H9 (cell line): ENCODE measurements at regions not wholly inside any gene's neighbourhood (a gene's known extent, or its start where the extent isn't known, plus 50 kb on each side); places are given as distances from the start of the nearest gene placed in this dataset.

ENCODE experiments used
- DNase-seq: peaks from one replicate; pipeline ENCODE4 v3.0.0-alpha.2; 2017
- H2AFZ ChIP-seq: one replicate; pipeline ENCODE4 v1.6.1; 2013; ENCODE audit warnings: mild to moderate bottlenecking, low read length, control low read depth, moderate library complexity
- H2AK5ac ChIP-seq: 2 replicates; pipeline ENCODE4 v1.6.1; 2013; ENCODE audit warnings: low read length, control low read depth, mixed read lengths; ENCODE audit not compliant: insufficient read length
- H2BK120ac ChIP-seq: one replicate; pipeline ENCODE4 v1.6.1; 2013; ENCODE audit warnings: low read depth, mild to moderate bottlenecking, low read length, control low read depth, inconsistent platforms; ENCODE audit not compliant: poor library complexity, severe bottlenecking
- H2BK12ac ChIP-seq: 2 replicates; pipeline ENCODE4 v1.6.1; 2013; ENCODE audit warnings: low read length, control low read depth, mixed read lengths, low read depth; ENCODE audit not compliant: insufficient read length
- H2BK15ac ChIP-seq: 2 replicates; pipeline ENCODE4 v1.6.1; 2013; ENCODE audit warnings: low read depth, low read length, control low read depth
- H2BK20ac ChIP-seq: one replicate; pipeline ENCODE4 v1.6.1; 2013; ENCODE audit warnings: low read depth, mild to moderate bottlenecking, low read length, control low read depth, inconsistent platforms; ENCODE audit not compliant: poor library complexity, severe bottlenecking
- H2BK5ac ChIP-seq: 2 replicates; pipeline ENCODE4 v1.6.1; 2013; ENCODE audit warnings: low read length, control low read depth, mixed read lengths; ENCODE audit not compliant: insufficient read length
- H3K14ac ChIP-seq: 2 replicates; pipeline ENCODE4 v1.6.1; 2013; ENCODE audit warnings: low read length, control low read depth; ENCODE audit not compliant: insufficient read depth
- H3K18ac ChIP-seq: 2 replicates; pipeline ENCODE4 v1.6.1; 2013; ENCODE audit warnings: low read depth, mild to moderate bottlenecking, mixed read lengths, low read length, control low read depth; ENCODE audit not compliant: insufficient read length
- H3K23ac ChIP-seq: 2 replicates; pipeline ENCODE4 v1.6.1; 2013; ENCODE audit warnings: low read length, control low read depth, mixed read lengths, low read depth; ENCODE audit not compliant: insufficient read length
- H3K23me2 ChIP-seq: 2 replicates; pipeline ENCODE4 v1.6.1; 2013; ENCODE audit warnings: low read depth, mild to moderate bottlenecking, mixed read lengths, low read length, control low read depth; ENCODE audit not compliant: insufficient read length, poor library complexity, severe bottlenecking
- H3K27ac ChIP-seq: 2 replicates; pipeline ENCODE4 v1.5.1; 2013; ENCODE audit warnings: low read length, control low read depth, mixed read lengths, low read depth; ENCODE audit not compliant: insufficient read length
- H3K27me3 ChIP-seq: 2 replicates; pipeline ENCODE4 v1.6.1; 2013; ENCODE audit warnings: low read length, control low read depth, inconsistent platforms; ENCODE audit not compliant: insufficient read depth
- H3K4ac ChIP-seq: 2 replicates; pipeline ENCODE4 v1.6.1; 2013; ENCODE audit warnings: low read depth, mild to moderate bottlenecking, control low read depth, inconsistent platforms, low read length, moderate library complexity
- H3K4me1 ChIP-seq: 2 replicates; pipeline ENCODE4 v1.6.1; 2013; ENCODE audit warnings: low read length, control low read depth, inconsistent platforms; ENCODE audit not compliant: insufficient read depth
- H3K4me2 ChIP-seq: 2 replicates; pipeline ENCODE4 v1.6.1; 2013; ENCODE audit warnings: low read length, control low read depth, mixed read lengths; ENCODE audit not compliant: insufficient read length, insufficient read depth
- H3K56ac ChIP-seq: 2 replicates; pipeline ENCODE4 v1.6.1; 2013; ENCODE audit warnings: low read depth, mild to moderate bottlenecking, mixed read lengths, low read length, control low read depth; ENCODE audit not compliant: insufficient read length
- H3K79me1 ChIP-seq: 2 replicates; pipeline ENCODE4 v1.6.1; 2013; ENCODE audit warnings: low read depth, mild to moderate bottlenecking, moderate library complexity, low read length, control low read depth, inconsistent platforms; ENCODE audit not compliant: insufficient read depth, poor library complexity, severe bottlenecking
- H3K79me2 ChIP-seq: 2 replicates; pipeline ENCODE4 v1.6.1; 2013; ENCODE audit warnings: low read length, control low read depth, inconsistent platforms; ENCODE audit not compliant: insufficient read depth
- H3K9ac ChIP-seq: 2 replicates; pipeline ENCODE4 v1.6.1; 2013; ENCODE audit warnings: low read length, control low read depth, mixed read lengths; ENCODE audit not compliant: insufficient read length; ENCODE audit errors: extremely low read depth
- H3K9me3 ChIP-seq: one replicate; pipeline ENCODE4 v1.6.1; 2013; ENCODE audit warnings: low read depth, low read length, inconsistent platforms; ENCODE audit not compliant: control insufficient read depth
- H3T11ph ChIP-seq: one replicate; pipeline ENCODE4 v1.6.1; 2013; ENCODE audit warnings: mild to moderate bottlenecking, low read length, control low read depth, inconsistent platforms
- H4K20me1 ChIP-seq: one replicate; pipeline ENCODE4 v1.6.1; 2013; ENCODE audit not compliant: control insufficient read depth, insufficient read length, insufficient read depth
- H4K5ac ChIP-seq: 2 replicates; pipeline ENCODE4 v1.6.1; 2013; ENCODE audit warnings: low read depth, mild to moderate bottlenecking, mixed read lengths, low read length, control low read depth; ENCODE audit not compliant: insufficient read length
- H4K8ac ChIP-seq: replicated peaks from 2 replicates; pipeline ENCODE4 v1.6.1; 2013; ENCODE audit warnings: low read length, control low read depth, mixed read lengths, low read depth; ENCODE audit not compliant: insufficient read length
- H4K91ac ChIP-seq: 2 replicates; pipeline ENCODE4 v1.6.1; 2013; ENCODE audit warnings: low read depth, mild to moderate bottlenecking, moderate library complexity, mixed read lengths, low read length, control low read depth; ENCODE audit not compliant: insufficient read length
- H3K27ac Mint-ChIP-seq, 3 experiments: 2 replicates in 2 of 3; 3 replicates in 1 of 3; pipeline ENCODE4 v1.8.0; 2020 to 2021; ENCODE audit warnings: mixed read lengths in 3 of 3, mild to moderate bottlenecking in 1 of 3, moderate library complexity in 1 of 3
- H3K27me3 Mint-ChIP-seq: 2 replicates; pipeline ENCODE4 v1.8.0; 2021; ENCODE audit warnings: low read depth, mild to moderate bottlenecking, moderate library complexity, mixed read lengths
- H3K36me3 Mint-ChIP-seq, 3 experiments: 2 replicates in 2 of 3; 3 replicates in 1 of 3; pipeline ENCODE4 v1.8.0; 2020 to 2021; ENCODE audit warnings: low read depth in 3 of 3, mixed read lengths in 3 of 3; ENCODE audit not compliant: insufficient read depth in 1 of 3
- H3K4me1 Mint-ChIP-seq, 2 experiments: 2 replicates each; pipeline ENCODE4 v1.8.0; 2020; ENCODE audit warnings: mixed read lengths in 2 of 2
- H3K4me3 Mint-ChIP-seq, 2 experiments: 2 replicates in 1 of 2; 3 replicates in 1 of 2; pipeline ENCODE4 v1.8.0; 2020 to 2021; ENCODE audit warnings: mild to moderate bottlenecking in 2 of 2, mixed read lengths in 2 of 2, moderate library complexity in 1 of 2
- H3K9me3 Mint-ChIP-seq, 2 experiments: 2 replicates in 1 of 2; 3 replicates in 1 of 2; pipeline ENCODE4 v1.8.0; 2020; ENCODE audit warnings: mild to moderate bottlenecking in 2 of 2, mixed read lengths in 2 of 2, moderate library complexity in 1 of 2
- WGBS: extraction: QIAGEN DNeasy Blood & Tissue Kit; methylation state at CpG from one replicate; pipeline ENCODE4 v1.1.7; 2013; ENCODE audit warnings: missing lambda C conversion rate, low lambda C conversion rate, mixed read lengths; ENCODE audit not compliant: insufficient read length; ENCODE audit errors: extremely low coverage; 5-methylcytosine and 5-hydroxymethylcytosine counted together
- TF ChIP-seq, protein P1 (sequence below): fragments of 200-600 bp; sonication (generic); conservative IDR thresholded peaks from 3 replicates; pipeline ENCODE4 v1.8.0; 2021; ENCODE audit warnings: antibody characterized with exemption, mild to moderate bottlenecking

DNA sequence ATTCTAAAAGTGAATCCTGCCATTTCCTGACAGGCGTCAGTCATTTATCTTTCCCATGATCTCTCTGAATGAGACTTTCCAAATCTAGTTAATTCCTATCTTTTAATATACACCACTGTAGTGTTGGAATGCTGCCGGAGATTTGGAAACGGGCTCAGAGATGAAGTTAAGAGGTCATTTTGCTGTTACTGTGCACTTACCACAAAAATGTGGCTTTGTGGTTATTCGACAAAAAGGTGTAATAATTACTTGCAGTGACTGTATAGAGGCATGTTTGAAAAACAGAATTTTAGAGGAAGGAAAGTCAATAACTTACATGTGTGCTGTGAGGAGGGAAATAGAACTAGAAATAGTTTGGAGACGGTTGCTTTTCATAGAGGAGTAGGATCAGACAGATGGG is 460.2 kb upstream of the BTBD3 start:
- Histone ChIP-seq H3K18ac (no peak overlapping the region), H3K56ac (no peak overlapping the region), H2BK15ac (no peak overlapping the region), H3K27me3 (no peaks in the 10 kb centered on the region), H4K91ac (no peak overlapping the region), H2AK5ac (no peak overlapping the region), H3K9ac (no peak overlapping the region), H4K20me1 (no peaks in the 10 kb centered on the region), H3K79me2 (no peaks in the 10 kb centered on the region), H2BK20ac (no peak overlapping the region), H3K23me2 (no peaks in the 10 kb centered on the region), H3K79me1 (no peaks in the 10 kb centered on the region), H3K14ac (no peak overlapping the region), H3K4ac (no peak overlapping the region), H3K4me2 (no peak overlapping the region), H3K27ac (no peak overlapping the region), H2BK12ac (no peak overlapping the region), H2AFZ (no peak overlapping the region), H4K8ac (no peak overlapping the region), H4K5ac (no peak overlapping the region), H3K4me1 (peaks cover 6% of the 10 kb centered on the region; the same call in 1 of the 2 replicates), H2BK5ac (no peak overlapping the region), H3T11ph (no peak overlapping the region), H2BK120ac (no peak overlapping the region), H3K9me3 (no peaks in the 10 kb centered on the region), H3K23ac (no peak overlapping the region)
- WGBS, result no CpG with 5 or more reads among the region's 5 CpGs
- no peaks in the 10 kb centered on the region for H3K9me3 Mint-ChIP-seq
- DNase-seq, result no peak
- TF ChIP-seq, protein P1, sequence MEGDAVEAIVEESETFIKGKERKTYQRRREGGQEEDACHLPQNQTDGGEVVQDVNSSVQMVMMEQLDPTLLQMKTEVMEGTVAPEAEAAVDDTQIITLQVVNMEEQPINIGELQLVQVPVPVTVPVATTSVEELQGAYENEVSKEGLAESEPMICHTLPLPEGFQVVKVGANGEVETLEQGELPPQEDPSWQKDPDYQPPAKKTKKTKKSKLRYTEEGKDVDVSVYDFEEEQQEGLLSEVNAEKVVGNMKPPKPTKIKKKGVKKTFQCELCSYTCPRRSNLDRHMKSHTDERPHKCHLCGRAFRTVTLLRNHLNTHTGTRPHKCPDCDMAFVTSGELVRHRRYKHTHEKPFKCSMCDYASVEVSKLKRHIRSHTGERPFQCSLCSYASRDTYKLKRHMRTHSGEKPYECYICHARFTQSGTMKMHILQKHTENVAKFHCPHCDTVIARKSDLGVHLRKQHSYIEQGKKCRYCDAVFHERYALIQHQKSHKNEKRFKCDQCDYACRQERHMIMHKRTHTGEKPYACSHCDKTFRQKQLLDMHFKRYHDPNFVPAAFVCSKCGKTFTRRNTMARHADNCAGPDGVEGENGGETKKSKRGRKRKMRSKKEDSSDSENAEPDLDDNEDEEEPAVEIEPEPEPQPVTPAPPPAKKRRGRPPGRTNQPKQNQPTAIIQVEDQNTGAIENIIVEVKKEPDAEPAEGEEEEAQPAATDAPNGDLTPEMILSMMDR, result no peak
- H3K36me3 Mint-ChIP-seq, result no peaks in the 10 kb centered on the region
- no peak overlapping the region for H3K27ac Mint-ChIP-seq
- peaks cover 16 to 36% of the 10 kb centered on the region in 2 experiments for H3K4me1 Mint-ChIP-seq
- H3K4me3 Mint-ChIP-seq, result no peak overlapping the region
- H3K27me3 Mint-ChIP-seq, result peaks cover 2% of the 10 kb centered on the region; the same call in 1 of the 2 replicates
